CD14-positive monocyte (primary cell): ENCODE measurements at regions not wholly inside any gene's neighbourhood (a gene's known extent, or its start where the extent isn't known, plus 50 kb on each side); places are given as distances from the start of the nearest gene placed in this dataset.

Experiments
- DNase-seq, 3 donors: peaks; one replicate each; pipeline ENCODE4 v3.0.0-alpha.2; 2011 to 2022
- H2AFZ ChIP-seq: 2 replicates; pipeline ENCODE4 v1.6.0; 2012; ENCODE audit warnings: mild to moderate bottlenecking, low read depth, low read length, inconsistent platforms; ENCODE audit not compliant: insufficient read depth, poor library complexity, severe bottlenecking
- H3K27ac ChIP-seq, 2 donors: 1 replicate in 1 of 2; 2 replicates in 1 of 2; pipeline ENCODE4 v1.5.1; 2012 to 2013; ENCODE audit warnings: low read length in 2 of 2, control low read depth in 1 of 2, inconsistent platforms in 1 of 2, low read depth in 1 of 2, mild to moderate bottlenecking in 1 of 2
- H3K27me3 ChIP-seq, 2 donors: one replicate each; pipeline versions ENCODE4 v1.6.0 to v1.6.1; 2011 to 2013; ENCODE audit warnings: low read length in 2 of 2; ENCODE audit not compliant: control insufficient read depth in 2 of 2, insufficient read depth in 2 of 2
- H3K36me3 ChIP-seq, 2 donors: replicated peaks in 1 of 2; 1 replicate in 1 of 2; 2 replicates in 1 of 2; pipeline versions ENCODE4 v1.5.1 to v1.6.1; 2012 to 2013; ENCODE audit warnings: low read length in 2 of 2, control low read depth in 1 of 2, inconsistent platforms in 1 of 2, mild to moderate bottlenecking in 1 of 2; ENCODE audit not compliant: insufficient read depth in 2 of 2, control insufficient read depth in 1 of 2
- H3K4me1 ChIP-seq, 2 donors: 1 replicate in 1 of 2; 2 replicates in 1 of 2; pipeline versions ENCODE4 v1.5.1 to v1.6.1; 2012 to 2013; ENCODE audit warnings: low read length in 2 of 2, control low read depth in 1 of 2, inconsistent platforms in 1 of 2, mild to moderate bottlenecking in 1 of 2, moderate library complexity in 1 of 2; ENCODE audit not compliant: insufficient read depth in 2 of 2, control insufficient read depth in 1 of 2
- H3K4me2 ChIP-seq: replicated peaks from 2 replicates; pipeline ENCODE3; 2012; ENCODE audit warnings: low read length, moderate library complexity, mild to moderate bottlenecking; ENCODE audit not compliant: poor library complexity, severe bottlenecking; ENCODE audit errors: extremely low read depth
- H3K4me3 ChIP-seq, 3 experiments: fragments of 200-600 bp in 1 of 3; sonication (generic) in 1 of 3; replicated peaks in 1 of 3; 1 replicate in 2 of 3; 2 replicates in 1 of 3; pipeline ENCODE4 v1.5.1; 2011 to 2013; ENCODE audit warnings: low read length in 3 of 3, mild to moderate bottlenecking in 3 of 3, control low read depth in 2 of 3, low read depth in 2 of 3, inconsistent platforms in 1 of 3, moderate library complexity in 1 of 3
- H3K79me2 ChIP-seq: 2 replicates; pipeline ENCODE4 v1.6.0; 2012; ENCODE audit warnings: mild to moderate bottlenecking, control low read depth, inconsistent platforms, low read length, moderate library complexity; ENCODE audit not compliant: insufficient read depth
- H3K9ac ChIP-seq: 2 replicates; pipeline ENCODE4 v1.6.0; 2017; ENCODE audit warnings: low read length, mild to moderate bottlenecking; ENCODE audit not compliant: insufficient read depth, poor library complexity, severe bottlenecking
- H3K9me3 ChIP-seq, 2 donors: replicated peaks in 1 of 2; 1 replicate in 1 of 2; 2 replicates in 1 of 2; pipeline versions ENCODE4 v1.5.1 to v1.6.1; 2012 to 2013; ENCODE audit warnings: low read length in 2 of 2, control low read depth in 1 of 2; ENCODE audit not compliant: control insufficient read depth in 1 of 2, insufficient read depth in 1 of 2
- H4K20me1 ChIP-seq: 2 replicates; pipeline ENCODE4 v1.6.0; 2012; ENCODE audit warnings: mild to moderate bottlenecking, low read length, control low read depth, moderate library complexity; ENCODE audit not compliant: insufficient read depth
- H3K27ac Mint-ChIP-seq, 7 donors: one replicate each; pipeline ENCODE4 v1.8.0; 2020; ENCODE audit warnings: mild to moderate bottlenecking in 7 of 7, mixed read lengths in 7 of 7, moderate library complexity in 6 of 7, inconsistent platforms in 2 of 7
- H3K27me3 Mint-ChIP-seq, 3 donors: one replicate each; pipeline ENCODE4 v1.8.0; 2021 to 2022; ENCODE audit warnings: low read depth in 3 of 3, mild to moderate bottlenecking in 3 of 3, mixed read lengths in 3 of 3, moderate library complexity in 3 of 3, inconsistent platforms in 1 of 3
- H3K36me3 Mint-ChIP-seq, 2 donors: one replicate each; pipeline ENCODE4 v1.8.0; 2020; ENCODE audit warnings: mixed read lengths in 2 of 2, inconsistent platforms in 1 of 2, mild to moderate bottlenecking in 1 of 2
- H3K4me1 Mint-ChIP-seq: one replicate; pipeline ENCODE4 v1.8.0; 2020; ENCODE audit warnings: mild to moderate bottlenecking, mixed read lengths
- H3K4me3 Mint-ChIP-seq, 2 donors: one replicate each; pipeline ENCODE4 v1.8.0; 2020; ENCODE audit warnings: mild to moderate bottlenecking in 2 of 2, mixed read lengths in 2 of 2, moderate library complexity in 1 of 2
- H3K9me3 Mint-ChIP-seq, 7 donors: one replicate each; pipeline ENCODE4 v1.8.0; 2020 to 2022; ENCODE audit warnings: mixed read lengths in 7 of 7, mild to moderate bottlenecking in 6 of 7, moderate library complexity in 6 of 7, inconsistent platforms in 2 of 7
- CTCF ChIP-seq: fragments of 200-600 bp; IDR thresholded peaks from one replicate; pipeline ENCODE4 v1.8.0; 2022; ENCODE audit warnings: antibody characterized with exemption, mild to moderate bottlenecking
- whole genome bisulfite sequencing: methylation state at CpG from one replicate; pipeline ENCODE4 v1.1.5; 2013; ENCODE audit warnings: missing lambda C conversion rate; ENCODE audit not compliant: insufficient coverage; 5-methylcytosine and 5-hydroxymethylcytosine counted together
- intact Hi-C, 2 donors: fragments of 100-400 bp; cut with micrococcal nuclease; formaldehyde crosslinking; loops; one replicate each; pipeline versions ENCODE4 v1.15.0 to v1.15.1; 2023

GRCh38 chr7:136601772-136602171 lies 266.7 kb upstream of the CHRM2 start:
- no peak for DNase-seq
- Histone ChIP-seq H3K9ac (no peak overlapping the region), H3K4me2 (no peak overlapping the region), H4K20me1 (no peaks in the 10 kb centered on the region), H3K36me3 (no peaks in the 10 kb centered on the region), H2AFZ (no peak overlapping the region), H3K4me3 (no peak overlapping the region), H3K9me3 (peaks cover 4 to 7% of the 10 kb centered on the region in 2 donors), H3K27me3 (no peaks in the 10 kb centered on the region), H3K79me2 (no peaks in the 10 kb centered on the region), H3K27ac (no peak overlapping the region), H3K4me1 (no peaks in the 10 kb centered on the region)
- TF ChIP-seq CTCF, result no peak
- no peak overlapping the region for H3K27ac Mint-ChIP-seq
- H3K4me1 Mint-ChIP-seq, result no peaks in the 10 kb centered on the region
- H3K27me3 Mint-ChIP-seq, result no peaks in the 10 kb centered on the region
- no peak overlapping the region for H3K4me3 Mint-ChIP-seq
- no peaks in the 10 kb centered on the region for H3K36me3 Mint-ChIP-seq
- intact Hi-C loops, result no loop called here
- no CpG with 5 or more reads among the region's 2 CpGs for WGBS
- H3K9me3 Mint-ChIP-seq, result peaks cover 0 to 28% (median 3%) of the 10 kb centered on the region in 7 donors

- no peaks in the 10 kb centered on the region for H3K36me3 Mint-ChIP-seq
- Histone ChIP-seq H4K20me1 (no peaks in the 10 kb centered on the region), H2AFZ (no peak overlapping the region), H3K4me1 (no peaks in the 10 kb centered on the region), H3K79me2 (no peaks in the 10 kb centered on the region), H3K9ac (no peak overlapping the region), H3K27me3 (no peaks in the 10 kb centered on the region), H3K4me3 (no peak overlapping the region), H3K9me3 (peaks cover 4 to 7% of the 10 kb centered on the region in 2 donors), H3K27ac (no peak overlapping the region), H3K4me2 (no peak overlapping the region), H3K36me3 (no peaks in the 10 kb centered on the region)
- intact Hi-C loops, result no loop called here
- H3K27me3 Mint-ChIP-seq, result no peaks in the 10 kb centered on the region
- peaks cover 0 to 31% (median 3%) of the 10 kb centered on the region in 7 donors for H3K9me3 Mint-ChIP-seq
- H3K4me1 Mint-ChIP-seq, result no peaks in the 10 kb centered on the region
- no peak for DNase-seq
- no peak overlapping the region for H3K27ac Mint-ChIP-seq
- TF ChIP-seq CTCF, result no peak
- no peak overlapping the region for H3K4me3 Mint-ChIP-seq
These were observed 268.0 kb upstream of the CHRM2 start for GRCh38 chr7:136600475-136600874.
